ENCODE measurements at regions not wholly inside any gene's neighbourhood (a gene's known extent, or its start where the extent isn't known, plus 50 kb on each side); places are given as distances from the start of the nearest gene placed in this dataset.

DNA sequence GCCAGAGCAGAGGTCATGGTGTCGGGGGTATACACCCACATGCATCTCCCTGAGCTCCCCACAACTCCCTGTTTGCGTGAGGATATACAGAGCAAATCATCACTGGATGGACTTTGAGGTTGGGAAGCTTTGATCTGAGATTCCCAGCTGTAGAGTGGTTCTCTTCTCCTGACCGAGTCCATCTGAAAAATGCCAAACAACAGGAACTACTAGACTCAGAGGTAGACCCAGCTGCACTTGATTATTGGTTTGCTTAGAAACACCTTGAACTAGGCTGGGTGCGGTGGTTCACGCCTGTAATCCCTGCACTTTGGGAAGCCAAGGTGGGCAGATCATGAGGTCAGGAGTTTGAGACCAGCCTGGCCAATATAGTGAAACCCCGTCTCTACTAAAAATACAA is 125.0 kb downstream of the UNC5CL start:
- TF ChIP-seq CBX3 (IDR thresholded peaks at IDR 0.05; ENCODE audit: borderline replicate concordance in 1 of 2, low read length in 2 of 2): no peak
- TF ChIP-seq TOE1 (IDR thresholded peaks at IDR 0.05; ENCODE audit: borderline replicate concordance): no peak
- TF ChIP-seq TOE1 (CRISPR knock-in tag; IDR thresholded peaks at IDR 0.05; ENCODE audit: borderline replicate concordance, low read depth): no peak
- TF ChIP-seq, protein P1, sequence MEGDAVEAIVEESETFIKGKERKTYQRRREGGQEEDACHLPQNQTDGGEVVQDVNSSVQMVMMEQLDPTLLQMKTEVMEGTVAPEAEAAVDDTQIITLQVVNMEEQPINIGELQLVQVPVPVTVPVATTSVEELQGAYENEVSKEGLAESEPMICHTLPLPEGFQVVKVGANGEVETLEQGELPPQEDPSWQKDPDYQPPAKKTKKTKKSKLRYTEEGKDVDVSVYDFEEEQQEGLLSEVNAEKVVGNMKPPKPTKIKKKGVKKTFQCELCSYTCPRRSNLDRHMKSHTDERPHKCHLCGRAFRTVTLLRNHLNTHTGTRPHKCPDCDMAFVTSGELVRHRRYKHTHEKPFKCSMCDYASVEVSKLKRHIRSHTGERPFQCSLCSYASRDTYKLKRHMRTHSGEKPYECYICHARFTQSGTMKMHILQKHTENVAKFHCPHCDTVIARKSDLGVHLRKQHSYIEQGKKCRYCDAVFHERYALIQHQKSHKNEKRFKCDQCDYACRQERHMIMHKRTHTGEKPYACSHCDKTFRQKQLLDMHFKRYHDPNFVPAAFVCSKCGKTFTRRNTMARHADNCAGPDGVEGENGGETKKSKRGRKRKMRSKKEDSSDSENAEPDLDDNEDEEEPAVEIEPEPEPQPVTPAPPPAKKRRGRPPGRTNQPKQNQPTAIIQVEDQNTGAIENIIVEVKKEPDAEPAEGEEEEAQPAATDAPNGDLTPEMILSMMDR (IDR thresholded peaks at IDR 0.05 in 2 of 3, conservative IDR thresholded peaks at IDR 0.05 in 1 of 3; ENCODE audit: insufficient read depth in 2 of 3, low read depth in 1 of 3, low read length in 3 of 3): no peak
- TF ChIP-seq, protein P2, sequence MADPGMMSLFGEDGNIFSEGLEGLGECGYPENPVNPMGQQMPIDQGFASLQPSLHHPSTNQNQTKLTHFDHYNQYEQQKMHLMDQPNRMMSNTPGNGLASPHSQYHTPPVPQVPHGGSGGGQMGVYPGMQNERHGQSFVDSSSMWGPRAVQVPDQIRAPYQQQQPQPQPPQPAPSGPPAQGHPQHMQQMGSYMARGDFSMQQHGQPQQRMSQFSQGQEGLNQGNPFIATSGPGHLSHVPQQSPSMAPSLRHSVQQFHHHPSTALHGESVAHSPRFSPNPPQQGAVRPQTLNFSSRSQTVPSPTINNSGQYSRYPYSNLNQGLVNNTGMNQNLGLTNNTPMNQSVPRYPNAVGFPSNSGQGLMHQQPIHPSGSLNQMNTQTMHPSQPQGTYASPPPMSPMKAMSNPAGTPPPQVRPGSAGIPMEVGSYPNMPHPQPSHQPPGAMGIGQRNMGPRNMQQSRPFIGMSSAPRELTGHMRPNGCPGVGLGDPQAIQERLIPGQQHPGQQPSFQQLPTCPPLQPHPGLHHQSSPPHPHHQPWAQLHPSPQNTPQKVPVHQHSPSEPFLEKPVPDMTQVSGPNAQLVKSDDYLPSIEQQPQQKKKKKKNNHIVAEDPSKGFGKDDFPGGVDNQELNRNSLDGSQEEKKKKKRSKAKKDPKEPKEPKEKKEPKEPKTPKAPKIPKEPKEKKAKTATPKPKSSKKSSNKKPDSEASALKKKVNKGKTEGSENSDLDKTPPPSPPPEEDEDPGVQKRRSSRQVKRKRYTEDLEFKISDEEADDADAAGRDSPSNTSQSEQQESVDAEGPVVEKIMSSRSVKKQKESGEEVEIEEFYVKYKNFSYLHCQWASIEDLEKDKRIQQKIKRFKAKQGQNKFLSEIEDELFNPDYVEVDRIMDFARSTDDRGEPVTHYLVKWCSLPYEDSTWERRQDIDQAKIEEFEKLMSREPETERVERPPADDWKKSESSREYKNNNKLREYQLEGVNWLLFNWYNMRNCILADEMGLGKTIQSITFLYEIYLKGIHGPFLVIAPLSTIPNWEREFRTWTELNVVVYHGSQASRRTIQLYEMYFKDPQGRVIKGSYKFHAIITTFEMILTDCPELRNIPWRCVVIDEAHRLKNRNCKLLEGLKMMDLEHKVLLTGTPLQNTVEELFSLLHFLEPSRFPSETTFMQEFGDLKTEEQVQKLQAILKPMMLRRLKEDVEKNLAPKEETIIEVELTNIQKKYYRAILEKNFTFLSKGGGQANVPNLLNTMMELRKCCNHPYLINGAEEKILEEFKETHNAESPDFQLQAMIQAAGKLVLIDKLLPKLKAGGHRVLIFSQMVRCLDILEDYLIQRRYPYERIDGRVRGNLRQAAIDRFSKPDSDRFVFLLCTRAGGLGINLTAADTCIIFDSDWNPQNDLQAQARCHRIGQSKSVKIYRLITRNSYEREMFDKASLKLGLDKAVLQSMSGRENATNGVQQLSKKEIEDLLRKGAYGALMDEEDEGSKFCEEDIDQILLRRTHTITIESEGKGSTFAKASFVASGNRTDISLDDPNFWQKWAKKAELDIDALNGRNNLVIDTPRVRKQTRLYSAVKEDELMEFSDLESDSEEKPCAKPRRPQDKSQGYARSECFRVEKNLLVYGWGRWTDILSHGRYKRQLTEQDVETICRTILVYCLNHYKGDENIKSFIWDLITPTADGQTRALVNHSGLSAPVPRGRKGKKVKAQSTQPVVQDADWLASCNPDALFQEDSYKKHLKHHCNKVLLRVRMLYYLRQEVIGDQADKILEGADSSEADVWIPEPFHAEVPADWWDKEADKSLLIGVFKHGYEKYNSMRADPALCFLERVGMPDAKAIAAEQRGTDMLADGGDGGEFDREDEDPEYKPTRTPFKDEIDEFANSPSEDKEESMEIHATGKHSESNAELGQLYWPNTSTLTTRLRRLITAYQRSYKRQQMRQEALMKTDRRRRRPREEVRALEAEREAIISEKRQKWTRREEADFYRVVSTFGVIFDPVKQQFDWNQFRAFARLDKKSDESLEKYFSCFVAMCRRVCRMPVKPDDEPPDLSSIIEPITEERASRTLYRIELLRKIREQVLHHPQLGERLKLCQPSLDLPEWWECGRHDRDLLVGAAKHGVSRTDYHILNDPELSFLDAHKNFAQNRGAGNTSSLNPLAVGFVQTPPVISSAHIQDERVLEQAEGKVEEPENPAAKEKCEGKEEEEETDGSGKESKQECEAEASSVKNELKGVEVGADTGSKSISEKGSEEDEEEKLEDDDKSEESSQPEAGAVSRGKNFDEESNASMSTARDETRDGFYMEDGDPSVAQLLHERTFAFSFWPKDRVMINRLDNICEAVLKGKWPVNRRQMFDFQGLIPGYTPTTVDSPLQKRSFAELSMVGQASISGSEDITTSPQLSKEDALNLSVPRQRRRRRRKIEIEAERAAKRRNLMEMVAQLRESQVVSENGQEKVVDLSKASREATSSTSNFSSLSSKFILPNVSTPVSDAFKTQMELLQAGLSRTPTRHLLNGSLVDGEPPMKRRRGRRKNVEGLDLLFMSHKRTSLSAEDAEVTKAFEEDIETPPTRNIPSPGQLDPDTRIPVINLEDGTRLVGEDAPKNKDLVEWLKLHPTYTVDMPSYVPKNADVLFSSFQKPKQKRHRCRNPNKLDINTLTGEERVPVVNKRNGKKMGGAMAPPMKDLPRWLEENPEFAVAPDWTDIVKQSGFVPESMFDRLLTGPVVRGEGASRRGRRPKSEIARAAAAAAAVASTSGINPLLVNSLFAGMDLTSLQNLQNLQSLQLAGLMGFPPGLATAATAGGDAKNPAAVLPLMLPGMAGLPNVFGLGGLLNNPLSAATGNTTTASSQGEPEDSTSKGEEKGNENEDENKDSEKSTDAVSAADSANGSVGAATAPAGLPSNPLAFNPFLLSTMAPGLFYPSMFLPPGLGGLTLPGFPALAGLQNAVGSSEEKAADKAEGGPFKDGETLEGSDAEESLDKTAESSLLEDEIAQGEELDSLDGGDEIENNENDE (IDR thresholded peaks at IDR 0.05; ENCODE audit: low read depth, low read length): no peak
